GM19023 (cell line): ENCODE measurements at regions not wholly inside any gene's neighbourhood (a gene's known extent, or its start where the extent isn't known, plus 50 kb on each side); places are given as distances from the start of the nearest gene placed in this dataset.
"Not testable (repeated sequence)": the region's sequence is repeated elsewhere in the genome, so short reads cannot be mapped to it uniquely, and the experiment has no call there.

Experiments used
- ATAC-seq: cut with Tn5 transposase; IDR thresholded peaks from one replicate; pipeline ENCODE4 v1.9.1; 2021; ENCODE audit warnings: mild to moderate bottlenecking, moderate library complexity; ENCODE audit not compliant: unreplicated experiment

GRCh38 chrX:16319929-16320328 lies 152.6 kb downstream of the MAGEB17 start:
- no peak for ATAC-seq

GRCh38 chrX:16320765-16321355 lies 153.6 kb downstream of the MAGEB17 start:
- no peak for ATAC-seq

- ATAC-seq = no peak
Observed at GRCh38 chrX:16333453-16333852, 166.2 kb downstream of the MAGEB17 start.

GRCh38 chrX:16335181-16335580 lies 167.9 kb downstream of the MAGEB17 start:
- no peak for ATAC-seq

GRCh38 chrX:16347968-16348670 lies 180.8 kb downstream of the MAGEB17 start:
- no peak for ATAC-seq

GRCh38 chrX:16357902-16358301 lies 190.6 kb downstream of the MAGEB17 start:
- no peak for ATAC-seq

GRCh38 chrX:16360056-16360455 lies 192.8 kb downstream of the MAGEB17 start:
- ATAC-seq = not testable (repeated sequence)

GRCh38 chrX:16368696-16369095 lies 201.4 kb downstream of the MAGEB17 start:
- ATAC-seq = no peak

GRCh38 chrX:16376056-16376455 lies 208.8 kb downstream of the MAGEB17 start:
- no peak for ATAC-seq

GRCh38 chrX:16386126-16386525 lies 218.8 kb downstream of the MAGEB17 start:
- no peak for ATAC-seq

GRCh38 chrX:16392597-16392996 lies 225.3 kb downstream of the MAGEB17 start:
- no peak for ATAC-seq

- ATAC-seq = no peak
Observed at GRCh38 chrX:16394290-16394689, 227.0 kb downstream of the MAGEB17 start.

GRCh38 chrX:16403808-16404207 lies 236.5 kb downstream of the MAGEB17 start:
- no peak for ATAC-seq

GRCh38 chrX:16416588-16416987 lies 233.4 kb upstream of the S100G start:
- ATAC-seq = no peak

GRCh38 chrX:16418650-16419049 lies 231.3 kb upstream of the S100G start:
- no peak for ATAC-seq

- ATAC-seq = no peak
Observed at GRCh38 chrX:16427668-16428067, 222.3 kb upstream of the S100G start.

- ATAC-seq = no peak
Observed at GRCh38 chrX:16429406-16429805, 220.6 kb upstream of the S100G start.

GRCh38 chrX:16431266-16431665 lies 218.7 kb upstream of the S100G start:
- no peak for ATAC-seq

- ATAC-seq = no peak
Observed at GRCh38 chrX:16433021-16433420, 216.9 kb upstream of the S100G start.

- ATAC-seq = no peak
Observed at GRCh38 chrX:16435399-16435986, 214.5 kb upstream of the S100G start.

- peak; percentile 83 for ATAC-seq
Observed at GRCh38 chrX:16436348-16437188, 213.4 kb upstream of the S100G start.
